MM.1S (cell line): ENCODE measurements at regions not wholly inside any gene's neighbourhood (a gene's known extent, or its start where the extent isn't known, plus 50 kb on each side); places are given as distances from the start of the nearest gene placed in this dataset.

Source experiments
- DNase-seq: peaks from one replicate; pipeline ENCODE4 v3.0.0-alpha.2; 2015
- H2AFZ ChIP-seq: fragments of 300-600 bp; sonication (generic); 2 replicates; pipeline ENCODE4 v1.6.0; 2016; ENCODE audit warnings: antibody characterized with exemption, low read length
- H3F3A ChIP-seq: fragments of 300-600 bp; sonication (generic); 2 replicates; pipeline ENCODE4 v1.6.1; 2016; ENCODE audit warnings: mild to moderate bottlenecking, antibody characterized with exemption, low read length, moderate library complexity, mixed read lengths; ENCODE audit not compliant: insufficient read depth
- H3K27ac ChIP-seq: fragments of 300-600 bp; sonication (generic); 2 replicates; pipeline ENCODE4 v1.5.1; 2016; ENCODE audit warnings: mild to moderate bottlenecking, low read length
- H3K27me3 ChIP-seq: fragments of 300-600 bp; sonication (generic); replicated peaks from 2 replicates; pipeline ENCODE4 v1.6.0; 2016; ENCODE audit warnings: low read length; ENCODE audit not compliant: insufficient read depth
- H3K36me3 ChIP-seq: fragments of 300-600 bp; sonication (generic); replicated peaks from 2 replicates; pipeline ENCODE4 v1.6.1; 2016; ENCODE audit warnings: mild to moderate bottlenecking, low read length, mixed read lengths; ENCODE audit not compliant: insufficient read depth
- H3K4me1 ChIP-seq: fragments of 300-600 bp; sonication (generic); 2 replicates; pipeline ENCODE4 v1.6.1; 2016; ENCODE audit warnings: low read length, mixed read lengths
- H3K4me2 ChIP-seq: fragments of 300-600 bp; sonication (generic); 2 replicates; pipeline ENCODE4 v1.6.0; 2016; ENCODE audit warnings: low read depth, low read length
- H3K4me3 ChIP-seq: fragments of 300-600 bp; sonication (generic); 2 replicates; pipeline ENCODE4 v1.5.1; 2016; ENCODE audit warnings: low read length, mixed read lengths
- H3K79me2 ChIP-seq: fragments of 300-600 bp; sonication (generic); 2 replicates; pipeline ENCODE4 v1.6.1; 2016; ENCODE audit warnings: mixed run types, low read length, mixed read lengths
- H3K9ac ChIP-seq: fragments of 300-600 bp; sonication (generic); 2 replicates; pipeline ENCODE4 v1.6.1; 2016; ENCODE audit warnings: low read length, mixed read lengths
- H3K9me2 ChIP-seq: fragments of 300-600 bp; sonication (generic); replicated peaks from 2 replicates; pipeline ENCODE4 v1.6.1; 2016; ENCODE audit warnings: mild to moderate bottlenecking, low read length, mixed read lengths; ENCODE audit not compliant: insufficient read depth
- H3K9me3 ChIP-seq: fragments of 300-600 bp; sonication (generic); replicated peaks from 2 replicates; pipeline ENCODE4 v1.6.1; 2016; ENCODE audit warnings: mild to moderate bottlenecking, low read length, mixed read lengths; ENCODE audit not compliant: insufficient read depth
- H4K20me1 ChIP-seq: fragments of 300-600 bp; sonication (generic); 2 replicates; pipeline ENCODE4 v1.6.1; 2016; ENCODE audit warnings: mild to moderate bottlenecking, low read length, moderate library complexity, mixed read lengths; ENCODE audit not compliant: insufficient read depth
- CTCF ChIP-seq: fragments of 300-600 bp; sonication (generic); IDR thresholded peaks from 2 replicates; pipeline ENCODE4 v1.5.1; 2016; ENCODE audit warnings: antibody characterized with exemption, low read length, mixed read lengths
- EZH2 ChIP-seq: fragments of 300-600 bp; sonication (generic); optimal IDR thresholded peaks from 2 replicates; pipeline ENCODE3; 2017; ENCODE audit warnings: low read depth, mild to moderate bottlenecking, antibody characterized with exemption, low read length, mixed read lengths
- EZH2phosphoT487 ChIP-seq: fragments of 300-600 bp; sonication (generic); IDR thresholded peaks from 2 replicates; pipeline ENCODE4 v1.6.1; 2018; ENCODE audit warnings: antibody characterized with exemption, low read length

- H3K9me3 ChIP-seq, result no peaks in the 10 kb centered on the region
- no peak overlapping the region for H3K4me2 ChIP-seq
- H3K27me3 ChIP-seq, result no peaks in the 10 kb centered on the region
- TF ChIP-seq EZH2, result no peak
- TF ChIP-seq EZH2phosphoT487, result no peak
- no peak for TF ChIP-seq CTCF
- no peak overlapping the region for H2AFZ ChIP-seq
- no peaks in the 10 kb centered on the region for H3K4me1 ChIP-seq
- no peaks in the 10 kb centered on the region for H4K20me1 ChIP-seq
- H3K27ac ChIP-seq, result no peak overlapping the region
- H3F3A ChIP-seq, result no peaks in the 10 kb centered on the region
- no peak for DNase-seq
- H3K79me2 ChIP-seq, result no peaks in the 10 kb centered on the region
- H3K9me2 ChIP-seq, result no peaks in the 10 kb centered on the region
- no peak overlapping the region for H3K4me3 ChIP-seq
- no peaks in the 10 kb centered on the region for H3K36me3 ChIP-seq
- H3K9ac ChIP-seq, result no peak overlapping the region
Observed at GRCh38 chr18:73511771-73512503, 635.7 kb downstream of the FBXO15 start.

- TF ChIP-seq EZH2 (no peak), EZH2phosphoT487 (no peak), CTCF (no peak)
- no peaks in the 10 kb centered on the region for H3K27me3 ChIP-seq
- no peaks in the 10 kb centered on the region for H3K9me3 ChIP-seq
- no peaks in the 10 kb centered on the region for H3K4me1 ChIP-seq
- H3K27ac ChIP-seq, result no peak overlapping the region
- no peaks in the 10 kb centered on the region for H3K36me3 ChIP-seq
- no peak overlapping the region for H3K4me2 ChIP-seq
- H3K4me3 ChIP-seq, result no peak overlapping the region
- H3F3A ChIP-seq, result no peaks in the 10 kb centered on the region
- H2AFZ ChIP-seq, result no peak overlapping the region
- H4K20me1 ChIP-seq, result no peaks in the 10 kb centered on the region
- H3K9ac ChIP-seq, result no peak overlapping the region
- no peak for DNase-seq
- no peaks in the 10 kb centered on the region for H3K9me2 ChIP-seq
- no peaks in the 10 kb centered on the region for H3K79me2 ChIP-seq
Observed at GRCh38 chr18:73509460-73509859, 638.2 kb downstream of the FBXO15 start.

GRCh38 chr18:73503326-73503725 lies 635.5 kb upstream of the NETO1 start:
- no peaks in the 10 kb centered on the region for H3K79me2 ChIP-seq
- no peak overlapping the region for H3K4me3 ChIP-seq
- no peak overlapping the region for H3K4me2 ChIP-seq
- H3K27ac ChIP-seq, result no peak overlapping the region
- TF ChIP-seq CTCF (no peak), EZH2 (no peak), EZH2phosphoT487 (no peak)
- H3K9me3 ChIP-seq, result no peaks in the 10 kb centered on the region
- H3K27me3 ChIP-seq, result no peaks in the 10 kb centered on the region
- no peaks in the 10 kb centered on the region for H3F3A ChIP-seq
- no peak for DNase-seq
- no peaks in the 10 kb centered on the region for H3K36me3 ChIP-seq
- no peaks in the 10 kb centered on the region for H4K20me1 ChIP-seq
- no peaks in the 10 kb centered on the region for H3K9me2 ChIP-seq
- H2AFZ ChIP-seq, result no peak overlapping the region
- H3K9ac ChIP-seq, result no peak overlapping the region
- H3K4me1 ChIP-seq, result no peaks in the 10 kb centered on the region
